ENCODE measurements at regions not wholly inside any gene's neighbourhood (a gene's known extent, or its start where the extent isn't known, plus 50 kb on each side); places are given as distances from the start of the nearest gene placed in this dataset.

- H3K9me3 ChIP-seq (ENCODE audit: control insufficient read depth, insufficient read depth, low read length): no peaks in the 10 kb centered on the region
- Mint-ChIP-seq H3K4me3 (no peak overlapping the region), H3K36me3 (no peaks in the 10 kb centered on the region), H3K9me3 (no peaks in the 10 kb centered on the region), H3K27ac (no peak overlapping the region), H3K4me1 (no peaks in the 10 kb centered on the region), H3K27me3 (ENCODE audit: low read depth in 2 of 2) (no peaks in the 10 kb centered on the region)
- DNase-seq (no peak), ATAC-seq (no peak)
- WGBS (ENCODE audit: insufficient coverage): 67% methylated on average over 2 of the region's 4 CpGs
- no peaks in the 10 kb centered on the region for H3K27me3 ChIP-seq (ENCODE audit: control insufficient read depth, insufficient read depth, low read length)
- H3K4me3 ChIP-seq (ENCODE audit: low read length): no peak overlapping the region
- no peaks in the 10 kb centered on the region for H3K4me1 ChIP-seq (ENCODE audit: control insufficient read depth, insufficient read depth, low read length)
- no peak for TF ChIP-seq CTCF (IDR thresholded peaks at IDR 0.05)
- no peaks in the 10 kb centered on the region for H3K36me3 ChIP-seq (ENCODE audit: control insufficient read depth, insufficient read depth, low read length)
- intact Hi-C loops (cut with micrococcal nuclease): loop anchor here (1.0 kb wide), 1 partner anchor 30 kb away; no protein-coding TSS in a partner anchor
- no peak overlapping the region for H3K27ac ChIP-seq (ENCODE audit: low read length)
Measured at GRCh38 chr7:116097365-116098009, 66.9 kb upstream of the TFEC start.

DNA sequence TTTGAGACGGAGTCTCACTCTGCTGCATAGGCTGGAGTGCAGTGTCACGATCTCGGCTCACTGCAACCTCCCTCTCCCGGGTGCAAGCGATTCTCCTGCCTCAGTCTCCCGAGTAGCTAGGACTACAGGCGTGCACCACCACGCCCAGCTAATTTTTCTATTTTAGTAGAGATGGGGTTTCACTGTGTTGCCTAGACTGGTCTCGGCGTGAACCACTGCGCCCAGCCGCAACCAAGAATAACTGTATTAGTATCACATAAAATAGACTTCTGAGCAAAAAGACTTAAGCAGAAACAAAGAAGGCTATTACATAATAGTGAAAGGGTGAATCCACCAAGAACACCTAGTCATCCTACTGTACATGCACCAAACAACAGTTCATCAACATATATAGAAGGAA is 67.6 kb upstream of the TFEC start:
- Histone ChIP-seq H3K4me1 (ENCODE audit: control insufficient read depth, insufficient read depth, low read length) (no peaks in the 10 kb centered on the region), H3K9me3 (ENCODE audit: control insufficient read depth, insufficient read depth, low read length) (no peaks in the 10 kb centered on the region), H3K4me3 (ENCODE audit: low read length) (no peak overlapping the region), H3K27me3 (ENCODE audit: control insufficient read depth, insufficient read depth, low read length) (no peaks in the 10 kb centered on the region), H3K27ac (ENCODE audit: low read length) (no peak overlapping the region), H3K36me3 (ENCODE audit: control insufficient read depth, insufficient read depth, low read length) (no peaks in the 10 kb centered on the region)
- Mint-ChIP-seq H3K4me3 (no peak overlapping the region), H3K4me1 (no peaks in the 10 kb centered on the region), H3K9me3 (no peaks in the 10 kb centered on the region), H3K27me3 (ENCODE audit: low read depth in 2 of 2) (peaks cover 0 to 3% of the 10 kb centered on the region in 2 donors), H3K27ac (no peak overlapping the region), H3K36me3 (no peaks in the 10 kb centered on the region)
- 96% methylated on average over 7 of the region's 12 CpGs for WGBS (ENCODE audit: insufficient coverage)
- ATAC-seq (no peak), DNase-seq (no peak)
- TF ChIP-seq CTCF (IDR thresholded peaks at IDR 0.05): no peak
- intact Hi-C loops (cut with micrococcal nuclease): loop anchor here (1.0 kb wide), 1 partner anchor 29 kb away; no protein-coding TSS in a partner anchor

GRCh38 chr7:116100626-116101025 is 70.1 kb upstream of the TFEC start:
- Mint-ChIP-seq H3K27ac (no peak overlapping the region), H3K4me1 (no peaks in the 10 kb centered on the region), H3K36me3 (no peaks in the 10 kb centered on the region), H3K27me3 (ENCODE audit: low read depth in 2 of 2) (peaks cover 0 to 3% of the 10 kb centered on the region in 2 donors), H3K9me3 (no peaks in the 10 kb centered on the region), H3K4me3 (no peak overlapping the region)
- H3K4me1 ChIP-seq (ENCODE audit: control insufficient read depth, insufficient read depth, low read length): no peaks in the 10 kb centered on the region
- no peak for TF ChIP-seq CTCF (IDR thresholded peaks at IDR 0.05)
- no peak overlapping the region for H3K27ac ChIP-seq (ENCODE audit: low read length)
- no peaks in the 10 kb centered on the region for H3K9me3 ChIP-seq (ENCODE audit: control insufficient read depth, insufficient read depth, low read length)
- no peaks in the 10 kb centered on the region for H3K27me3 ChIP-seq (ENCODE audit: control insufficient read depth, insufficient read depth, low read length)
- no peaks in the 10 kb centered on the region for H3K36me3 ChIP-seq (ENCODE audit: control insufficient read depth, insufficient read depth, low read length)
- DNase-seq (no peak), ATAC-seq (no peak)
- intact Hi-C loops (cut with micrococcal nuclease): no loop called here
- WGBS (ENCODE audit: insufficient coverage): 100% methylated on average over 2 of the region's 2 CpGs
- H3K4me3 ChIP-seq (ENCODE audit: low read length): no peak overlapping the region

- no peaks in the 10 kb centered on the region for H3K4me1 Mint-ChIP-seq
- ATAC-seq (no peak), DNase-seq (no peak)
- no peaks in the 10 kb centered on the region for H3K9me3 Mint-ChIP-seq
- H3K27ac Mint-ChIP-seq: no peak overlapping the region
- Histone ChIP-seq H3K27me3 (ENCODE audit: control insufficient read depth, insufficient read depth, low read length) (no peaks in the 10 kb centered on the region), H3K36me3 (ENCODE audit: control insufficient read depth, insufficient read depth, low read length) (no peaks in the 10 kb centered on the region), H3K4me3 (ENCODE audit: low read length) (no peak overlapping the region), H3K27ac (ENCODE audit: low read length) (no peak overlapping the region), H3K4me1 (ENCODE audit: control insufficient read depth, insufficient read depth, low read length) (no peaks in the 10 kb centered on the region), H3K9me3 (ENCODE audit: control insufficient read depth, insufficient read depth, low read length) (no peaks in the 10 kb centered on the region)
- H3K36me3 Mint-ChIP-seq: no peaks in the 10 kb centered on the region
- no peak for TF ChIP-seq CTCF (IDR thresholded peaks at IDR 0.05)
- no peak overlapping the region for H3K4me3 Mint-ChIP-seq
- intact Hi-C loops (cut with micrococcal nuclease): no loop called here
- WGBS (ENCODE audit: insufficient coverage): 91% methylated on average over 1 of the region's 2 CpGs
- H3K27me3 Mint-ChIP-seq (ENCODE audit: low read depth in 2 of 2): peaks cover 0 to 3% of the 10 kb centered on the region in 2 donors
Measured at GRCh38 chr7:116101704-116102103, 71.1 kb upstream of the TFEC start.

Data from natural killer cell (primary cell).